GM12878 (cell line): ENCODE measurements at regions not wholly inside any gene's neighbourhood (a gene's known extent, or its start where the extent isn't known, plus 50 kb on each side); places are given as distances from the start of the nearest gene placed in this dataset.

Experiments used
- ATAC-seq: fragments of 200-7000 bp; cut with Tn5 transposase; 3 replicates; pipeline ENCODE4 v1.9.1; 2020; ENCODE audit warnings: mild to moderate bottlenecking, moderate library complexity
- BruUV-seq: library from RNA; stranded (reverse); fragments of 400-500 nt; replicated peaks from 2 replicates; lab custom pipeline; 2021; lab: Mats Ljungman, UMichigan
- CTCF ChIA-PET: fragments of 300-600 bp; sonication (Branson Sonifier 250); formaldehyde crosslinking; extraction: SDS; loops from one replicate; lab custom pipeline; 2021; ENCODE audit warnings: inconsistent platforms; lab: Yijun Ruan, JAX
- POLR2A ChIA-PET: fragments of 350-600 bp; formaldehyde crosslinking; extraction: SDS; loops from one replicate; lab custom pipeline; 2021; ENCODE audit warnings: inconsistent platforms; lab: Charles Lee
- RAD21 ChIA-PET: fragments of 300-600 bp; sonication (Branson Sonifier 250); formaldehyde crosslinking; loops from one replicate; lab custom pipeline; 2023; ENCODE audit warnings: antibody characterized with exemption; ENCODE audit not compliant: unreplicated experiment; lab: Charles Lee
- SMC1A ChIA-PET: fragments of 300-600 bp; sonication (Branson Sonifier 250); formaldehyde crosslinking; loops from one replicate; lab custom pipeline; 2023; ENCODE audit not compliant: unreplicated experiment, uncharacterized antibody; lab: Charles Lee
- DNase-seq: peaks from one replicate; pipeline ENCODE4 v3.0.0-alpha.2; 2011; ENCODE audit warnings: low read depth, low spot score
- FAIRE-seq: peaks from 3 replicates; lab custom pipeline; 2011; peaks lifted over from hg19 to GRCh38; lab: Jason Lieb, UNC
- H2AFZ ChIP-seq: 2 replicates; pipeline ENCODE4 v1.6.0; 2011; ENCODE audit warnings: low read depth, low read length, control low read depth; ENCODE audit not compliant: control insufficient read depth
- H3K27ac ChIP-seq: 2 replicates; pipeline ENCODE4 v1.5.1; 2011; ENCODE audit warnings: control low read depth; ENCODE audit not compliant: control insufficient read depth, insufficient read depth
- H3K27me3 ChIP-seq, 2 experiments: replicated peaks in 1 of 2; 2 replicates each; pipeline versions ENCODE4 v1.6.0 to v1.6.1; 2011; ENCODE audit warnings: low read length in 1 of 2; ENCODE audit not compliant: control insufficient read depth in 2 of 2, insufficient read depth in 2 of 2
- H3K36me3 ChIP-seq, 2 experiments: 2 replicates each; pipeline ENCODE4 v1.5.1; 2011; ENCODE audit warnings: low read length in 1 of 2; ENCODE audit not compliant: control insufficient read depth in 2 of 2, insufficient read depth in 2 of 2
- H3K4me1 ChIP-seq: 2 replicates; pipeline ENCODE4 v1.6.1; 2011; ENCODE audit warnings: mild to moderate bottlenecking, low read length, moderate library complexity, mixed read lengths; ENCODE audit not compliant: control insufficient read depth, insufficient read depth
- H3K4me2 ChIP-seq: 2 replicates; pipeline ENCODE4 v1.6.0; 2011; ENCODE audit warnings: control low read depth; ENCODE audit not compliant: control insufficient read depth, insufficient read depth
- H3K4me3 ChIP-seq: fragments of 200-600 bp; sonication (generic); 2 replicates; pipeline ENCODE4 v1.5.1; 2016
- H3K79me2 ChIP-seq: 2 replicates; pipeline ENCODE4 v1.6.0; 2011; ENCODE audit warnings: low read length; ENCODE audit not compliant: control insufficient read depth, insufficient read depth
- H3K9ac ChIP-seq: 2 replicates; pipeline ENCODE4 v1.8.0; 2011; ENCODE audit warnings: low read length, control low read depth, mixed read lengths; ENCODE audit not compliant: control insufficient read depth, insufficient read depth
- H3K9me3 ChIP-seq: replicated peaks from 3 replicates; pipeline ENCODE4 v1.5.1; 2011; ENCODE audit warnings: mild to moderate bottlenecking, low read length; ENCODE audit not compliant: control insufficient read depth, insufficient read depth
- H4K20me1 ChIP-seq: 2 replicates; pipeline ENCODE4 v1.6.0; 2011; ENCODE audit not compliant: control insufficient read depth, insufficient read depth
- CBX3 ChIP-seq: fragments of 200-600 bp; sonication (generic); IDR thresholded peaks from 2 replicates; pipeline ENCODE4 v1.6.1; 2016; ENCODE audit warnings: low read depth, borderline replicate concordance
- CBX5 ChIP-seq: sonication (generic); IDR thresholded peaks from 2 replicates; pipeline ENCODE4 v1.6.1; 2016; ENCODE audit warnings: low read depth, moderate library complexity, mild to moderate bottlenecking, inconsistent platforms
- EED ChIP-seq: sonication (generic); IDR thresholded peaks from 2 replicates; pipeline ENCODE4 v1.6.1; 2016; ENCODE audit warnings: antibody characterized with exemption, low read depth
- EGR1 ChIP-seq, 2 experiments: IDR thresholded peaks; 1 replicate in 1 of 2; 2 replicates in 1 of 2; pipeline ENCODE4 v1.6.1; 2011 to 2012; ENCODE audit warnings: low read depth in 2 of 2, low read length in 2 of 2, borderline replicate concordance in 1 of 2, mild to moderate bottlenecking in 1 of 2, moderate library complexity in 1 of 2
- NFXL1 ChIP-seq: fragments of 450-650 bp; IDR thresholded peaks from 2 replicates; pipeline ENCODE4 v1.6.1; 2017; ENCODE audit warnings: antibody characterized with exemption, mild to moderate bottlenecking, borderline replicate concordance
- PRDM15 ChIP-seq: fragments of 450-650 bp; formaldehyde crosslinking; IDR thresholded peaks from 2 replicates; pipeline ENCODE4 v1.4.0; 2020; ENCODE audit warnings: mild to moderate bottlenecking, moderate library complexity
- RCOR1 ChIP-seq: conservative IDR thresholded peaks from 2 replicates; pipeline ENCODE4 v1.6.1; 2012; ENCODE audit warnings: low read depth, low read length, improper control_type of control experiment
- REST ChIP-seq: IDR thresholded peaks from 2 replicates; pipeline ENCODE4 v1.6.1; 2012; ENCODE audit warnings: mild to moderate bottlenecking, low read depth, low read length
- SKIL ChIP-seq: fragments of 450-650 bp; IDR thresholded peaks from 2 replicates; pipeline ENCODE4 v1.6.1; 2017; ENCODE audit warnings: mild to moderate bottlenecking, low read depth, inconsistent platforms; ENCODE audit not compliant: poor library complexity, severe bottlenecking
- USF2 ChIP-seq: IDR thresholded peaks from 2 replicates; pipeline ENCODE4 v1.6.1; 2011; ENCODE audit warnings: low read depth, low read length, improper control_type of control experiment, borderline replicate concordance
- ZSCAN29 ChIP-seq: fragments of 450-650 bp; IDR thresholded peaks from 2 replicates; pipeline ENCODE4 v1.6.1; 2017; ENCODE audit warnings: mild to moderate bottlenecking, moderate library complexity
- WGBS: methylation state at CpG from one replicate; pipeline ENCODE4 v1.1.6; 2016; ENCODE audit warnings: low lambda C conversion rate; ENCODE audit not compliant: insufficient replicate concordance, insufficient coverage; ENCODE audit errors: missing lambda C conversion rate; 5-methylcytosine and 5-hydroxymethylcytosine counted together
- in situ Hi-C: fragments of 300-500 bp; cut with MboI; formaldehyde crosslinking; loops from 9 replicates; pipeline ENCODE4 v1.14.3; 2018; ENCODE audit warnings: mixed read lengths
- intact Hi-C: fragments of 100-400 bp; cut with micrococcal nuclease; formaldehyde crosslinking; loops from one replicate; pipeline ENCODE4 v1.14.2; 2022; ENCODE audit not compliant: unreplicated experiment

- BruUV-seq, result no TSS peak
- RAD21 ChIA-PET, result interaction anchor here (0.6 to 3.8 kb wide), 43 partner anchors 8 to 838 kb away, joined by 3 to 41 read pairs (median 4); partner anchors contain the start of gene BTG1
- no peaks in the 10 kb centered on the region for H3K79me2 ChIP-seq
- intact Hi-C loops, result loop anchor here (1.0 to 5.0 kb wide), 5 partner anchors 221 to 841 kb away; no protein-coding TSS in a partner anchor
- no peaks in the 10 kb centered on the region for H3K4me1 ChIP-seq
- no peaks in the 10 kb centered on the region for H3K36me3 ChIP-seq
- peak; percentile 40 for DNase-seq
- FAIRE-seq, result no peak
- no peaks in the 10 kb centered on the region for H4K20me1 ChIP-seq
- ATAC-seq, result peak; percentile 95
- H3K9me3 ChIP-seq, result no peaks in the 10 kb centered on the region
- H3K27ac ChIP-seq, result no peak overlapping the region
- H3K9ac ChIP-seq, result no peak overlapping the region
- no peak overlapping the region for H3K4me2 ChIP-seq
- WGBS, result 38% methylated on average over 5 of the region's 5 CpGs
- peak overlapping the region; percentile 60 for H2AFZ ChIP-seq
- H3K4me3 ChIP-seq, result no peak overlapping the region
- CTCF ChIA-PET, result interaction anchor here (0.5 to 5.3 kb wide), 92 partner anchors 8 to 922 kb away, joined by 3 to 61 read pairs (median 4); partner anchors contain the start of gene BTG1
- in situ Hi-C loops, result loop anchor here (5.0 to 10.0 kb wide), 3 partner anchors 326 to 761 kb away; no protein-coding TSS in a partner anchor
- POLR2A ChIA-PET, result interaction anchor here (1.2 kb wide), 1 partner anchor 363 kb away, joined by 3 read pairs; no protein-coding TSS in a partner anchor
- SMC1A ChIA-PET, result interaction anchor here (0.5 to 3.2 kb wide), 91 partner anchors 9 to 1031 kb away, joined by 3 to 51 read pairs (median 4); partner anchors contain the start of gene BTG1
- H3K27me3 ChIP-seq, result no peaks in the 10 kb centered on the region
- TF ChIP-seq USF2, result no peak
- no peak for TF ChIP-seq REST
- no peak for TF ChIP-seq CBX3
- TF ChIP-seq ZSCAN29, result no peak
- no peak for TF ChIP-seq PRDM15 (CRISPR knock-in tag)
- no peak for TF ChIP-seq EED
- no peak for TF ChIP-seq NFXL1
- TF ChIP-seq SKIL, result peak; percentile 61
- TF ChIP-seq RCOR1, result no peak
- no peak for TF ChIP-seq EGR1 (IDR thresholded peaks at IDR 0.05; ENCODE audit: borderline replicate concordance in 1 of 2, low read depth in 2 of 2, low read length in 2 of 2)
- no peak for TF ChIP-seq CBX5
Observed at GRCh38 chr12:91811481-91812287, 334.0 kb downstream of the BTG1 start.
